ENCODE measurements at regions not wholly inside any gene's neighbourhood (a gene's known extent, or its start where the extent isn't known, plus 50 kb on each side); places are given as distances from the start of the nearest gene placed in this dataset.

- no peak for TF ChIP-seq EP300 (IDR thresholded peaks at IDR 0.05; ENCODE audit: borderline replicate concordance)
- no peak for TF ChIP-seq ZBTB7A (IDR thresholded peaks at IDR 0.05; ENCODE audit: low read depth)
- TF ChIP-seq YY1 (IDR thresholded peaks at IDR 0.05; ENCODE audit: low read depth), result no peak
Measured at GRCh38 chr6:104050455-104050854, 809.3 kb downstream of the HACE1 start.

All from Ishikawa (cell line).